ENCODE measurements at regions not wholly inside any gene's neighbourhood (a gene's known extent, or its start where the extent isn't known, plus 50 kb on each side); places are given as distances from the start of the nearest gene placed in this dataset.

DNA sequence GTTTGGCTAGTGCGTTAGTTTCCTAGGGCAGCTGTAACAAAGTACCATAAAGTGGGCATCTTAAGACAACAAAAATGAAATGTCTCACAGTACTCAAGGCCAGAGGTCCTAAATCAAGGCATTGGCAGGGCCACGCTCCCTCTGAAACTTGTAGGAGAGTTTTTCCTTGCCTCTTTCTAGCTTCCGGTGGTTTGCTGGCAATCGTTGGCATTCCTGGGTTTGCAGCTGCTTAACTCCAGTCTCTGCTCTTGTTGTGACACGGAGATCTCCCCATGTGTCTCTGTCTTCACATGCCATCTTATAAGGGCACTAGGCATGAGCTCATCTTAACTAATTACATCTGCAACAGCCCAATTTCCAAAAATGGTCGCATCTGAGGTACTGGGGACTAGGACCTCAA lies 362.0 kb upstream of the BOD1L1 start:
- no peaks in the 10 kb centered on the region for H3K23me2 ChIP-seq (ENCODE audit: insufficient read length, low read depth, low read length, poor library complexity, severe bottlenecking)
- H3K4ac ChIP-seq (ENCODE audit: low read depth, low read length), result no peak overlapping the region
- no peak overlapping the region for H4K5ac ChIP-seq (ENCODE audit: insufficient read length, low read depth, low read length)
- H3K4me1 Mint-ChIP-seq, result peaks cover 6 to 7% of the 10 kb centered on the region in 2 experiments
- H3T11ph ChIP-seq (ENCODE audit: low read length), result no peak overlapping the region
- no peak overlapping the region for H2BK12ac ChIP-seq (ENCODE audit: insufficient read length, low read depth, low read length)
- H3K23ac ChIP-seq (ENCODE audit: insufficient read length, low read depth, low read length), result no peak overlapping the region
- no peak overlapping the region for H2BK120ac ChIP-seq (ENCODE audit: low read depth, low read length, poor library complexity, severe bottlenecking)
- no peak overlapping the region for H2BK20ac ChIP-seq (ENCODE audit: low read depth, low read length, poor library complexity, severe bottlenecking)
- no peak overlapping the region for H3K14ac ChIP-seq (ENCODE audit: insufficient read depth, low read length)
- no peak overlapping the region for H4K91ac ChIP-seq (ENCODE audit: insufficient read length, low read depth, low read length)
- no peaks in the 10 kb centered on the region for H3K9me3 Mint-ChIP-seq
- no peaks in the 10 kb centered on the region for H3K9me3 ChIP-seq (ENCODE audit: control insufficient read depth, low read depth, low read length)
- DNase-seq, result no peak
- H3K27me3 ChIP-seq (ENCODE audit: insufficient read depth, low read length), result no peaks in the 10 kb centered on the region
- H3K27ac ChIP-seq (ENCODE audit: insufficient read length, low read depth, low read length), result no peak overlapping the region
- H3K4me3 Mint-ChIP-seq, result no peak overlapping the region
- no peak overlapping the region for H2BK15ac ChIP-seq (ENCODE audit: low read depth, low read length)
- no peak overlapping the region for H3K27ac Mint-ChIP-seq
- no peak overlapping the region for H3K9ac ChIP-seq (ENCODE audit: extremely low read depth, insufficient read length, low read length)
- H3K79me1 ChIP-seq (ENCODE audit: insufficient read depth, low read depth, low read length, poor library complexity, severe bottlenecking), result no peaks in the 10 kb centered on the region
- no peak overlapping the region for H3K4me2 ChIP-seq (ENCODE audit: insufficient read depth, insufficient read length, low read length)
- H2AFZ ChIP-seq (ENCODE audit: low read length), result no peak overlapping the region
- H4K20me1 ChIP-seq (ENCODE audit: control insufficient read depth, insufficient read depth, insufficient read length), result no peaks in the 10 kb centered on the region
- no peak overlapping the region for H3K18ac ChIP-seq (ENCODE audit: insufficient read length, low read depth, low read length)
- no peak overlapping the region for H4K8ac ChIP-seq (replicated peaks; ENCODE audit: insufficient read length, low read depth, low read length)
- H3K4me1 ChIP-seq (ENCODE audit: insufficient read depth, low read length), result no peaks in the 10 kb centered on the region
- no CpG with 5 or more reads among the region's 6 CpGs for WGBS (ENCODE audit: extremely low coverage, insufficient read length, low lambda C conversion rate)
- no peaks in the 10 kb centered on the region for H3K27me3 Mint-ChIP-seq (ENCODE audit: low read depth)
- H2AK5ac ChIP-seq (ENCODE audit: insufficient read length, low read length), result no peak overlapping the region
- no peaks in the 10 kb centered on the region for H3K36me3 Mint-ChIP-seq (ENCODE audit: insufficient read depth in 1 of 3, low read depth in 3 of 3)
- H3K79me2 ChIP-seq (ENCODE audit: insufficient read depth, low read length), result no peaks in the 10 kb centered on the region
- no peak overlapping the region for H3K56ac ChIP-seq (ENCODE audit: insufficient read length, low read depth, low read length)
- TF ChIP-seq, protein P1, sequence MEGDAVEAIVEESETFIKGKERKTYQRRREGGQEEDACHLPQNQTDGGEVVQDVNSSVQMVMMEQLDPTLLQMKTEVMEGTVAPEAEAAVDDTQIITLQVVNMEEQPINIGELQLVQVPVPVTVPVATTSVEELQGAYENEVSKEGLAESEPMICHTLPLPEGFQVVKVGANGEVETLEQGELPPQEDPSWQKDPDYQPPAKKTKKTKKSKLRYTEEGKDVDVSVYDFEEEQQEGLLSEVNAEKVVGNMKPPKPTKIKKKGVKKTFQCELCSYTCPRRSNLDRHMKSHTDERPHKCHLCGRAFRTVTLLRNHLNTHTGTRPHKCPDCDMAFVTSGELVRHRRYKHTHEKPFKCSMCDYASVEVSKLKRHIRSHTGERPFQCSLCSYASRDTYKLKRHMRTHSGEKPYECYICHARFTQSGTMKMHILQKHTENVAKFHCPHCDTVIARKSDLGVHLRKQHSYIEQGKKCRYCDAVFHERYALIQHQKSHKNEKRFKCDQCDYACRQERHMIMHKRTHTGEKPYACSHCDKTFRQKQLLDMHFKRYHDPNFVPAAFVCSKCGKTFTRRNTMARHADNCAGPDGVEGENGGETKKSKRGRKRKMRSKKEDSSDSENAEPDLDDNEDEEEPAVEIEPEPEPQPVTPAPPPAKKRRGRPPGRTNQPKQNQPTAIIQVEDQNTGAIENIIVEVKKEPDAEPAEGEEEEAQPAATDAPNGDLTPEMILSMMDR (conservative IDR thresholded peaks at IDR 0.05), result no peak
- no peak overlapping the region for H2BK5ac ChIP-seq (ENCODE audit: insufficient read length, low read length)

Data from H9 (cell line).